Activated naive CD4-positive, alpha-beta T cell treated with anti-CD3 and anti-CD28 coated beads for 36 hours (primary cell): ENCODE measurements at regions not wholly inside any gene's neighbourhood (a gene's known extent, or its start where the extent isn't known, plus 50 kb on each side); places are given as distances from the start of the nearest gene placed in this dataset.
"Not testable (repeated sequence)": the region's sequence is repeated elsewhere in the genome, so short reads cannot be mapped to it uniquely, and the experiment has no call there.

ENCODE experiments used
- CTCF ChIA-PET: fragments of 350-600 bp; sonication (Branson Sonifier 250); formaldehyde crosslinking; loops from one replicate; lab custom pipeline; 2021; ENCODE audit warnings: antibody characterized with exemption; lab: Charles Lee
- DNase-seq: peaks from one replicate; pipeline ENCODE4 v3.0.0-alpha.2; 2020
- H3K27ac Mint-ChIP-seq: one replicate; pipeline ENCODE4 v1.8.0; 2021; ENCODE audit warnings: mild to moderate bottlenecking, mixed read lengths
- H3K27me3 Mint-ChIP-seq: one replicate; pipeline ENCODE4 v1.8.0; 2021; ENCODE audit warnings: low read depth, mixed read lengths
- H3K36me3 Mint-ChIP-seq: one replicate; pipeline ENCODE4 v1.8.0; 2021; ENCODE audit warnings: low read depth, mixed read lengths
- H3K4me1 Mint-ChIP-seq: one replicate; pipeline ENCODE4 v1.8.0; 2021; ENCODE audit warnings: low read depth, mixed read lengths
- H3K4me3 Mint-ChIP-seq: one replicate; pipeline ENCODE4 v1.8.0; 2021; ENCODE audit warnings: mild to moderate bottlenecking, moderate library complexity, mixed read lengths
- H3K9me3 Mint-ChIP-seq: one replicate; pipeline ENCODE4 v1.8.0; 2021; ENCODE audit warnings: mixed read lengths
- intact Hi-C: fragments of 100-400 bp; cut with micrococcal nuclease; formaldehyde crosslinking; loops from one replicate; pipeline ENCODE4 v1.15.1; 2023

GRCh38 chr3:124144035-124144814 lies 152.3 kb upstream of the ROPN1 start:
- Mint-ChIP-seq H3K4me1 (no peaks in the 10 kb centered on the region), H3K4me3 (no peak overlapping the region), H3K36me3 (no peaks in the 10 kb centered on the region), H3K27me3 (peaks cover 7% of the 10 kb centered on the region), H3K9me3 (no peaks in the 10 kb centered on the region), H3K27ac (no peak overlapping the region)
- DNase-seq = no peak
- intact Hi-C loops = no loop called here
- CTCF ChIA-PET = no interaction called here

GRCh38 chr3:124147429-124147828 lies 155.5 kb upstream of the ROPN1 start:
- Mint-ChIP-seq H3K36me3 (no peaks in the 10 kb centered on the region), H3K27me3 (peaks cover 7% of the 10 kb centered on the region), H3K27ac (no peak overlapping the region), H3K4me1 (no peaks in the 10 kb centered on the region), H3K4me3 (no peak overlapping the region), H3K9me3 (no peaks in the 10 kb centered on the region)
- intact Hi-C loops = no loop called here
- no peak for DNase-seq
- CTCF ChIA-PET = no interaction called here

GRCh38 chr3:124147946-124148345 lies 156.0 kb upstream of the ROPN1 start:
- Mint-ChIP-seq H3K27ac (no peak overlapping the region), H3K4me1 (no peaks in the 10 kb centered on the region), H3K4me3 (no peak overlapping the region), H3K36me3 (no peaks in the 10 kb centered on the region), H3K27me3 (peaks cover 6% of the 10 kb centered on the region), H3K9me3 (no peaks in the 10 kb centered on the region)
- CTCF ChIA-PET = no interaction called here
- no peak for DNase-seq
- intact Hi-C loops = no loop called here

- no peaks in the 10 kb centered on the region for H3K9me3 Mint-ChIP-seq
- CTCF ChIA-PET = no interaction called here
- H3K27me3 Mint-ChIP-seq = peaks cover 2% of the 10 kb centered on the region
- DNase-seq = no peak
- intact Hi-C loops = no loop called here
- H3K36me3 Mint-ChIP-seq = no peaks in the 10 kb centered on the region
- H3K4me3 Mint-ChIP-seq = no peak overlapping the region
- H3K27ac Mint-ChIP-seq = no peak overlapping the region
- no peaks in the 10 kb centered on the region for H3K4me1 Mint-ChIP-seq
Measured at GRCh38 chr3:124149081-124149480, 157.2 kb upstream of the ROPN1 start.

GRCh38 chr3:124149771-124150170 lies 157.8 kb upstream of the ROPN1 start:
- Mint-ChIP-seq H3K4me3 (no peak overlapping the region), H3K36me3 (no peaks in the 10 kb centered on the region), H3K9me3 (no peaks in the 10 kb centered on the region), H3K27me3 (no peaks in the 10 kb centered on the region), H3K4me1 (no peaks in the 10 kb centered on the region), H3K27ac (no peak overlapping the region)
- intact Hi-C loops = no loop called here
- DNase-seq = no peak
- CTCF ChIA-PET = no interaction called here

- intact Hi-C loops, H3K36me3 Mint-ChIP-seq, H3K27ac Mint-ChIP-seq, H3K4me3 Mint-ChIP-seq, H3K27me3 Mint-ChIP-seq, H3K4me1 Mint-ChIP-seq, DNase-seq, H3K9me3 Mint-ChIP-seq: not testable (repeated sequence)
- CTCF ChIA-PET = interaction anchor here (0.9 kb wide), 1 partner anchor 335 kb away, joined by 3 read pairs; no protein-coding TSS in a partner anchor
Measured at GRCh38 chr3:124152891-124153290, 161.0 kb upstream of the ROPN1 start.

GRCh38 chr3:124156866-124157712 lies 165.2 kb upstream of the ROPN1 start:
- H3K36me3 Mint-ChIP-seq = no peaks in the 10 kb centered on the region
- no peaks in the 10 kb centered on the region for H3K9me3 Mint-ChIP-seq
- no peak overlapping the region for H3K4me3 Mint-ChIP-seq
- H3K27ac Mint-ChIP-seq = no peak overlapping the region
- intact Hi-C loops = no loop called here
- DNase-seq = no peak
- H3K4me1 Mint-ChIP-seq = no peaks in the 10 kb centered on the region
- CTCF ChIA-PET = no interaction called here
- peaks cover 6% of the 10 kb centered on the region for H3K27me3 Mint-ChIP-seq

GRCh38 chr3:124157748-124158147 lies 165.8 kb upstream of the ROPN1 start:
- Mint-ChIP-seq H3K9me3 (no peaks in the 10 kb centered on the region), H3K36me3 (no peaks in the 10 kb centered on the region), H3K4me1 (no peaks in the 10 kb centered on the region), H3K4me3 (no peak overlapping the region), H3K27ac (no peak overlapping the region), H3K27me3 (peaks cover 6% of the 10 kb centered on the region)
- CTCF ChIA-PET = no interaction called here
- intact Hi-C loops = no loop called here
- no peak for DNase-seq

GRCh38 chr3:124158168-124158881 lies 166.4 kb upstream of the ROPN1 start:
- CTCF ChIA-PET = interaction anchor here (0.6 kb wide), 1 partner anchor 312 kb away, joined by 4 read pairs; no protein-coding TSS in a partner anchor
- intact Hi-C loops = no loop called here
- no peaks in the 10 kb centered on the region for H3K36me3 Mint-ChIP-seq
- no peak for DNase-seq
- no peak overlapping the region for H3K4me3 Mint-ChIP-seq
- no peaks in the 10 kb centered on the region for H3K9me3 Mint-ChIP-seq
- no peaks in the 10 kb centered on the region for H3K4me1 Mint-ChIP-seq
- H3K27ac Mint-ChIP-seq = no peak overlapping the region
- H3K27me3 Mint-ChIP-seq = peaks cover 6% of the 10 kb centered on the region

- Mint-ChIP-seq H3K27ac (no peak overlapping the region), H3K27me3 (peaks cover 3% of the 10 kb centered on the region), H3K36me3 (no peaks in the 10 kb centered on the region), H3K4me1 (no peaks in the 10 kb centered on the region), H3K9me3 (no peaks in the 10 kb centered on the region), H3K4me3 (no peak overlapping the region)
- intact Hi-C loops = no loop called here
- no peak for DNase-seq
- CTCF ChIA-PET = no interaction called here
Measured at GRCh38 chr3:124161448-124161847, 169.5 kb upstream of the ROPN1 start.

GRCh38 chr3:124163689-124164088 lies 171.8 kb upstream of the ROPN1 start:
- intact Hi-C loops = no loop called here
- Mint-ChIP-seq H3K9me3 (no peaks in the 10 kb centered on the region), H3K4me1 (no peaks in the 10 kb centered on the region)

GRCh38 chr3:124168271-124168670 lies 176.3 kb upstream of the ROPN1 start:
- Mint-ChIP-seq H3K36me3 (no peaks in the 10 kb centered on the region), H3K4me1 (no peaks in the 10 kb centered on the region), H3K4me3 (no peak overlapping the region), H3K9me3 (no peaks in the 10 kb centered on the region), H3K27me3 (peaks cover 9% of the 10 kb centered on the region), H3K27ac (no peak overlapping the region)
- DNase-seq = no peak
- intact Hi-C loops = no loop called here
- CTCF ChIA-PET = no interaction called here

More at GRCh38 chr3:124163689-124164088, 171.8 kb upstream of the ROPN1 start:
- H3K27me3 Mint-ChIP-seq = no peaks in the 10 kb centered on the region
- CTCF ChIA-PET = no interaction called here
- DNase-seq = no peak
- H3K4me3 Mint-ChIP-seq = no peak overlapping the region
- no peaks in the 10 kb centered on the region for H3K36me3 Mint-ChIP-seq
- H3K27ac Mint-ChIP-seq = no peak overlapping the region
